HUDEP-2 (cell line): ENCODE measurements at regions not wholly inside any gene's neighbourhood (a gene's known extent, or its start where the extent isn't known, plus 50 kb on each side); places are given as distances from the start of the nearest gene placed in this dataset.

Experiments
- DNase-seq, 76 experiments: peaks; one replicate each; lab custom pipeline; 2025; ENCODE audit not compliant: unreplicated experiment in 76 of 76; lab: John Stamatoyannopoulos, UW

GRCh38 chr3:72475258-72476138 is 372.7 kb downstream of the SHQ1 start:
- DNase-seq, result no peak

DNA sequence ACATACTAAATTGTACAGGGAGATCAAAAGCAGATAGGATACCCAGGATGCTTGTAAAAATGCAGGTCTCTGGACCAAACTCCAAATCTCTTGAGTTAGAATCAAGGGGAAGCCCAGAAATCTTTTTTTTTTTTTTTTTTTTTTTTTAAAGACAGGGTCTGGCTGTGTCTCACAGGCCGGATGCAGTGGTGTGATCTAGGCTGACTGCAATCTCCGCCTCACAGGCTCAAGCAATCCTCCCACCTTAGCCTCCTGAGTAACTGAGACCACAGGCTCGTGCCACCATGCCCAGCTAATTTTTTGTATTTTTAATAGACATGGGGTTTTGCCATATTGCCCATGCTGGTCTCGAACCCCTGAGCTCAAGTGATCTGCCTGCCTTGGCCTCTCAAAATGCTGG is 373.5 kb downstream of the SHQ1 start:
- DNase-seq, result no peak

DNA sequence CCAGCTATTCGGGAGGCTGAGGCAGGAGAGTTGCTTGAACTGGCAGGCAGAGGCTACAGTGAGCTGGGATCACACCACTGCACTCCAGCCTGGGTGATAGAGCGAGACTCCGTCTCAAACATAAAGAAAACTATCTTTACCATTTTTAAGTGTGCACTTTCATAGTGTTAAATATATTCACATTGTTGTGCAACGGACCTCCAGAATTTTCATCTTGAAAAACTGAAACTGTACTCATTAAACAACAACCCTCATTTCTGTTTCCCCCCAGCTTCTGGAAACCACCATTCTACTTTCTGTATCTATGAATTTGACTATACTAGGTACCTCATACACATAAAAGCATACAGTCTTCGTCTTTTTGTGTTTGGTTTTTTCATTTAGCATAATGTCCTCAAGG is 375.1 kb downstream of the SHQ1 start:
- no peak for DNase-seq

- DNase-seq, result no peak
These were observed 377.3 kb downstream of the SHQ1 start for GRCh38 chr3:72470904-72471417.

- no peak for DNase-seq
These were observed 382.4 kb downstream of the SHQ1 start for GRCh38 chr3:72465853-72466252.

- DNase-seq, result no peak
These were observed 385.2 kb downstream of the SHQ1 start for GRCh38 chr3:72463083-72463482.

GRCh38 chr3:72462595-72463011 is 385.6 kb downstream of the SHQ1 start:
- DNase-seq, result no peak

DNA sequence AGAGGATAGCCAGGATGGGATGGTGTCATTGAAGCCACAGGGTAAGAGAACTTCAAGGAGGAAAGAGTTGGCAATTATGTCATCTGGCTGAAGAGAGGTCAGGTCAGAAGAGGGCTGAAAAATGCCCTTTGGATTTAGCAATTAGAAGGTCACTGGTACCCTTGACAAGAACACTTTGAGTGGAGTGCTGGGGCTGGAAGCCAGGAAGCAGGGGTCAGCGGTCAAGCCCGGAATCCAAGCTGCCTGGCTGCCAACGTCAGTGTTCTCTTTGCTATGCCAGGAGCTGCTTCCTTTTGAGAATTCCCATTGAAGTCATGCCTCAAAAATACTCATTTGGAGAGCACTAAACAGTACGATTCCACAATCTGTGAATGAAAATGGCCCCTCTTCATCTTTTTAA is 386.5 kb downstream of the SHQ1 start:
- no peak for DNase-seq

DNA sequence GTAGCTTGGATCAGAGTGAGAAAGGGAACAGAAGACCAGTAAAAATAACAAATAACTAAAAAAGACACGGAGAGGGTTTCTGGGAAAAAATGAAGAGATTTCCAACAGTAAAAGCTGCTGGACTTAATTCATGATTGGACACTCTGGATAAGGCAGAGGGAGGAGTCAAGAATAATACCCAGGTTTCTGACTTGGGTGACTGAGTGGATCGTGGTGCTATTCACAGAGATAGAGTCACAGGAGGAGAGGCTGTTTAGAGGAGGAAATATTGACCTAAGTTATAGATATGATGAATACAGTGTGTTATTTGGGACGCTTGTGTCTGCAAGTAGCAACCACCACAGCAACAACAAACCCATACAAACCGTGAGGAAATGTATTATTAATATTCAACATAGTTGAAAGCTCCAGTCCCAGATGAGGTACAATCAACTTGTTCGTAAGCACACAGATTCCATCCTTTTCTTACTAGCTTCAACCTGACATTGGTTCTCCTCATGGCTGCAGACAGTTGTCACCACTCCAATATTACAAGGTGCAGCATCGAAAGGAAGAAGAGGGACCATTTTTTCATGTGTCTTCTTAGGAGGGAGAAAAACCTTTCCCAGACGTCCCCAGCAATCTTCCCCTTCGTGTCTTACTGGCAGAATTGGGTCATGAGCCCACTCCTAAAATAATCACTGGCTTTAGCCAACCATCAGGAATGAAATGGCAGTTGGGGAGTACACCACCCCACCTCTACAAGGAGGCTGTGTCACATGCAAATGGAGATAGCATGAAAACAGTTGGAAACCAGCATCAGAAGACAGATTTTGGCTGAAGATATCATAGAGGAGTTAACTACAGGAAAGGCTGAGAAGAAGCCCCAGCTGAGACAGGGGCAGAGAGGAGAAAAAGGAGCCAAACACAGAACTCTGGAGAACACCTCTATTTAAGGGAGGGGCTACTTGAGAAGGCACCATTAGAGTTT is 387.8 kb downstream of the SHQ1 start:
- peak in 73 of 76 experiments; percentile 8 to 95 (median 65) for DNase-seq

DNA sequence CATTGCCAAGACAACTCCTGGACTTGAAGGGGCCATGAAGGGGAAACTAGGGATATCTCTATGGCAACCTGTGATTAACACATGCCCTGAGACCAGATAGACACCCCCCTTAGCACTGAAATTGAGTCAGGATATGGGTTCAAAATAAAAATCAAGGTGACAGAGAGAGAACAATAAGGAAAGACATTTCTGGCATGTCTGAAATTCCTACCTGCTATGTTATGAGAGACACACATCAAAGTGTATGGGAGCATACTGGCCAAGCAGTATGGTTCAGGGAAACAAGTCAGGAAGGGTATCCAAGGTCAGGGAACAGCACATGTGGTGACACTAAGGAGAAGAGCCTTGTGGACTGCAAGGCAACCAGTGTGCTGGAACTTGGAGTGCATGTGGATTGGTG is 388.7 kb downstream of the SHQ1 start:
- DNase-seq, result peak in 1 of 76 experiments; percentile 20

GRCh38 chr3:72458375-72458774 is 389.9 kb downstream of the SHQ1 start:
- no peak for DNase-seq

GRCh38 chr3:72454441-72454840 is 393.8 kb downstream of the SHQ1 start:
- no peak for DNase-seq

GRCh38 chr3:72453706-72454105 is 394.5 kb downstream of the SHQ1 start:
- no peak for DNase-seq

DNA sequence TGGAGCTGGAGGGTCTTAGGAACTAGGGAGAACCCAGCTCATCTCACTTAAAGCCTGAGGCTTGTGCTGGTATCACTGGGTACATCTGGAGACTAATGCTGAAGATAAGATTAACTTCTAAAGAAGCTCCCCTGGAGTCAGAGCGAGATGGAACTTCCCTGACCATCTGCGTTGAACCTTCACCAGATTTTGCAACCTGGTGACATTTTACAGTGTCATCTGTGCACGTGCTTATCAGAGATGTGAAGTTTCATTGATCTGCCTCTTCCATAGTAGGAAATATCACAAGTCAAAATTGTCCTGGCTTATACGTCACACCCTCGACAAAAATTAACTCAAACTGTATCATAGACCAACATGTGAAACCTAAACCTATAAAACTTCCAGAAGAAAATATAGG is 395.5 kb downstream of the SHQ1 start:
- peak in 13 of 76 experiments; percentile 7 to 55 (median 20) for DNase-seq

- no peak for DNase-seq
These were observed 396.4 kb downstream of the SHQ1 start for GRCh38 chr3:72451841-72452240.

- no peak for DNase-seq
These were observed 398.7 kb downstream of the SHQ1 start for GRCh38 chr3:72449551-72449950.

- DNase-seq, result peak in 51 of 76 experiments; percentile 6 to 90 (median 61)
These were observed 399.4 kb downstream of the SHQ1 start for GRCh38 chr3:72448858-72449257.

DNA sequence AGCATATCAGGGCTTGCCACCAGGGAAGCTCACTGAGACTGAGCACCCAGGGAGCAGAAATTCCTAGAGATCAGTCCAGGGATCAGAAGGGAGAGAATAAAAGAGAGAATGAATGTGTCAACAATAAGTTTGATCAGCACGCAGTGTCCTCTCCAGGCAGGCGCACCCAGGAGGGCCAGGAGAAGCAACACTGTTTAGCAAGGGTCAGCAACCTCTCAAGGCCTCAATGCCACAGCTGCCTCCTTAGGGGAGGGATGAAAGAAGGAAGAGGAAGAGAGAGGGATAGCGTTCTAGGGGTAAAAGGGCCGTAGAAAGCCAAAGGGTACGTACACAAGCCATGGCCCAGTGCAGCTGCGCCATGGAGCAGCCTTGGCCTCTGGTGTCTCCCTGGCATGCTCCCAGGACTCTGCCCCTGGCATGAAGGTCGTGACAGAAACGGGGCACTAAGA is 399.8 kb downstream of the SHQ1 start:
- peak in 56 of 76 experiments; percentile 10 to 83 (median 48) for DNase-seq

DNA sequence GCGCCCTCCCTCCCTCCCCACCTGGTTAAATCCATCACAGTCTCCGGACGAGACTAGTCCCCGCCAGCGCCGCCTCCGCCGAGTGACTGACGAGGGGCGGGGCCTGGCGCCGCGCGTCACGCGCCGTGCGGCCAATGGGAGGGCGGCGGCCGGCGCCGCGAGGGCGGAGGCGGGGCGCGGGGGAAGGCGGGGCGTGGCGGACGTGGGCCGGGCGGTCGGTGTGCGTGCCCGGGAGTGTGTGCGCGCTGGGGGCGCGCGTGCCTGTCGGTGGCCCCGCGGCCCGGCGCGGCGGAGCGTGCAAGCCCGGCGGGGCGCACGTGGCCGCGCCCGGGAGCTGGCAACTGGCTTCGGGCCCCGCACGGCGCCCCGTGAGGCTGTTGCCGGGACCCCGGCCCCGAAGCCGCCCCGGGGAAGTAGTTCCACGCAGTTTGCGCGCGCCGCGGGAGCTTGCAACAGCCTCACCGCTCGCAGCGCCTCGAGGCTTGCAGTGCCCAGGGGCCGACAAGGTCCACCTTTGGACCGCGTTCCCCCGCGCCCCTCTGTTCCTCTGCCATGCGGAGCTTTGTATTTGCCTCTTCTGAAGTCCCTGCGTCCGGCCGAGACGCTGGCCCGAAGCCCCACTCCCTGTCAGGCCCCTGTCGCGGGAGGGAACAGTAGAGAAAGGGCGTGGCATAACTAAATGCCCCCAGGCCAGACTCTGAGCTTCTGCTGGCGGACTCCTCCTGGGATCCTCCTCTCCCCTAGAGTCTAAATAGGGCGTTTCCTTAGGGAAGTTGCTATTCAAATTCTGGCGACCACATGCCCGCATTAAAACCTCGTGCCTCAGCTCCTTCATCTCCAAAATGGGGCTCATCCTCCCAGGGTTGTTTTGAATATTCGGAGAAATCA is 400.9 kb downstream of the SHQ1 start:
- peak in 74 of 76 experiments; percentile 16 to 94 (median 83) for DNase-seq
